Natural killer cell (primary cell): ENCODE measurements at regions not wholly inside any gene's neighbourhood (a gene's known extent, or its start where the extent isn't known, plus 50 kb on each side); places are given as distances from the start of the nearest gene placed in this dataset.

Experiments used
- ATAC-seq, 3 donors: fragments of 150-1000 bp in 2 of 3; fragments of 200-7000 bp in 1 of 3; cut with Tn5 transposase; 1 replicate in 1 of 3; 2 replicates in 2 of 3; pipeline ENCODE4 v1.10.0; 2021; ENCODE audit warnings: mild to moderate bottlenecking in 2 of 3, moderate library complexity in 2 of 3
- DNase-seq, 2 donors: peaks; one replicate each; pipeline versions ENCODE4 v3.0.0 to v3.0.0-alpha.2; 2013 to 2021; ENCODE audit warnings: mixed read lengths in 1 of 2
- H3K27ac ChIP-seq: one replicate; pipeline ENCODE4 v1.5.1; 2013; ENCODE audit warnings: mild to moderate bottlenecking, low read length
- H3K27me3 ChIP-seq: one replicate; pipeline ENCODE4 v1.6.1; 2013; ENCODE audit warnings: low read length; ENCODE audit not compliant: control insufficient read depth, insufficient read depth
- H3K36me3 ChIP-seq: one replicate; pipeline ENCODE4 v1.6.1; 2013; ENCODE audit warnings: low read length; ENCODE audit not compliant: control insufficient read depth, insufficient read depth
- H3K4me1 ChIP-seq: one replicate; pipeline ENCODE4 v1.6.1; 2013; ENCODE audit warnings: low read length; ENCODE audit not compliant: control insufficient read depth, insufficient read depth
- H3K4me3 ChIP-seq: one replicate; pipeline ENCODE4 v1.5.1; 2013; ENCODE audit warnings: low read length
- H3K9me3 ChIP-seq: one replicate; pipeline ENCODE4 v1.6.1; 2013; ENCODE audit warnings: low read length; ENCODE audit not compliant: control insufficient read depth, insufficient read depth
- H3K27ac Mint-ChIP-seq, 2 donors: one replicate each; pipeline ENCODE4 v1.8.0; 2022; ENCODE audit warnings: mild to moderate bottlenecking in 2 of 2, mixed read lengths in 2 of 2, moderate library complexity in 1 of 2
- H3K27me3 Mint-ChIP-seq, 2 donors: one replicate each; pipeline ENCODE4 v1.8.0; 2022; ENCODE audit warnings: low read depth in 2 of 2, mixed read lengths in 2 of 2
- H3K36me3 Mint-ChIP-seq: one replicate; pipeline ENCODE4 v1.8.0; 2022; ENCODE audit warnings: mixed read lengths
- H3K4me1 Mint-ChIP-seq, 2 donors: one replicate each; pipeline ENCODE4 v1.8.0; 2022; ENCODE audit warnings: mixed read lengths in 2 of 2
- H3K4me3 Mint-ChIP-seq: one replicate; pipeline ENCODE4 v1.8.0; 2022; ENCODE audit warnings: mild to moderate bottlenecking, moderate library complexity, mixed read lengths
- H3K9me3 Mint-ChIP-seq, 2 donors: one replicate each; pipeline ENCODE4 v1.8.0; 2022; ENCODE audit warnings: mixed read lengths in 2 of 2
- CTCF ChIP-seq: fragments of 200-600 bp; IDR thresholded peaks from one replicate; pipeline ENCODE4 v1.8.0; 2022; ENCODE audit warnings: antibody characterized with exemption
- WGBS: methylation state at CpG from one replicate; pipeline ENCODE4 v1.1.7; 2013; ENCODE audit warnings: missing lambda C conversion rate; ENCODE audit not compliant: insufficient coverage; 5-methylcytosine and 5-hydroxymethylcytosine counted together
- intact Hi-C: fragments of 100-400 bp; cut with micrococcal nuclease; formaldehyde crosslinking; loops from one replicate; pipeline ENCODE4 v1.14.2; 2022

GRCh38 chr3:177484926-177485325 is 287.6 kb upstream of the TBL1XR1 start:
- no peaks in the 10 kb centered on the region for H3K4me1 ChIP-seq
- peaks cover 15 to 17% of the 10 kb centered on the region in 2 donors for H3K4me1 Mint-ChIP-seq
- H3K27ac ChIP-seq = no peak overlapping the region
- intact Hi-C loops = no loop called here
- H3K9me3 Mint-ChIP-seq = no peaks in the 10 kb centered on the region
- no peak overlapping the region for H3K27ac Mint-ChIP-seq
- no peak overlapping the region for H3K4me3 Mint-ChIP-seq
- peaks cover 12% of the 10 kb centered on the region for H3K36me3 Mint-ChIP-seq
- TF ChIP-seq CTCF = no peak
- DNase-seq (no peak), ATAC-seq (no peak)
- 92% methylated on average over 2 of the region's 2 CpGs for whole genome bisulfite sequencing
- no peak overlapping the region for H3K4me3 ChIP-seq
- H3K27me3 Mint-ChIP-seq = no peaks in the 10 kb centered on the region
- no peaks in the 10 kb centered on the region for H3K27me3 ChIP-seq
- no peaks in the 10 kb centered on the region for H3K36me3 ChIP-seq
- no peaks in the 10 kb centered on the region for H3K9me3 ChIP-seq

- Histone ChIP-seq H3K9me3 (no peaks in the 10 kb centered on the region), H3K27me3 (no peaks in the 10 kb centered on the region), H3K4me1 (no peaks in the 10 kb centered on the region), H3K36me3 (no peaks in the 10 kb centered on the region), H3K4me3 (no peak overlapping the region), H3K27ac (no peak overlapping the region)
- no peak for TF ChIP-seq CTCF
- intact Hi-C loops = no loop called here
- H3K27ac Mint-ChIP-seq = no peak overlapping the region
- no peak overlapping the region for H3K4me3 Mint-ChIP-seq
- H3K9me3 Mint-ChIP-seq = no peaks in the 10 kb centered on the region
- DNase-seq = no peak
- H3K4me1 Mint-ChIP-seq = peaks cover 13 to 15% of the 10 kb centered on the region in 2 donors
- no peak for ATAC-seq
- peaks cover 12% of the 10 kb centered on the region for H3K36me3 Mint-ChIP-seq
- 95% methylated on average over 3 of the region's 3 CpGs for WGBS
- H3K27me3 Mint-ChIP-seq = no peaks in the 10 kb centered on the region
Observed at GRCh38 chr3:177487635-177488186, 290.4 kb upstream of the TBL1XR1 start.

DNA sequence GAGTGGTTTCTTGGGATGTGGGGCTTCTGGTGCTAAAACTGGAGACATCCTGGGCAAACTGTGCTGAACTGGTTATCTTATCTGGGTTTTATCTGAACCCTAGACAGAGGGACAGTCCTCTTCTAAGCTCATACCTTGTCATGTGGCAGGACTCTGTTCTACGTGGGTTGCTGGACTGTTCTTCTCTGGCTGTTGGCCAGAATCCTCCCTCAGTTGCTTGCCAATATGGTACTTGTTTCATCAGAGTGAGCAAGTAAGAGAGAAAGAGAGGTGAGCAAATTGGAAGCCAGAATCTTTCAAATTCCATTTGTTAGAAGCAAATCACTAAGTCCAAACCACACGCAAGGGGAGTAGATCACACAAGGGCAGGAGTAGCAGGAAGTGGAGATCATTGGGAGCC is 291.5 kb upstream of the TBL1XR1 start:
- Mint-ChIP-seq H3K36me3 (peaks cover 12% of the 10 kb centered on the region), H3K27ac (no peak overlapping the region), H3K27me3 (no peaks in the 10 kb centered on the region), H3K4me1 (peaks cover 13 to 15% of the 10 kb centered on the region in 2 donors), H3K4me3 (no peak overlapping the region), H3K9me3 (no peaks in the 10 kb centered on the region)
- intact Hi-C loops = no loop called here
- WGBS = 75% methylated on average over 2 of the region's 2 CpGs
- Histone ChIP-seq H3K9me3 (no peaks in the 10 kb centered on the region), H3K4me1 (no peaks in the 10 kb centered on the region), H3K36me3 (no peaks in the 10 kb centered on the region), H3K27me3 (no peaks in the 10 kb centered on the region), H3K4me3 (no peak overlapping the region), H3K27ac (no peak overlapping the region)
- DNase-seq (no peak), ATAC-seq (no peak)
- TF ChIP-seq CTCF = no peak

- no peaks in the 10 kb centered on the region for H3K9me3 ChIP-seq
- ATAC-seq (no peak), DNase-seq (no peak)
- Mint-ChIP-seq H3K36me3 (peaks cover 6% of the 10 kb centered on the region), H3K4me3 (no peak overlapping the region), H3K27ac (no peak overlapping the region), H3K9me3 (no peaks in the 10 kb centered on the region), H3K27me3 (no peaks in the 10 kb centered on the region), H3K4me1 (peaks cover 13 to 15% of the 10 kb centered on the region in 2 donors)
- no peaks in the 10 kb centered on the region for H3K27me3 ChIP-seq
- H3K36me3 ChIP-seq = no peaks in the 10 kb centered on the region
- intact Hi-C loops = no loop called here
- no peak overlapping the region for H3K27ac ChIP-seq
- no peaks in the 10 kb centered on the region for H3K4me1 ChIP-seq
- H3K4me3 ChIP-seq = no peak overlapping the region
- WGBS = 95% methylated on average over 3 of the region's 3 CpGs
- no peak for TF ChIP-seq CTCF
Observed at GRCh38 chr3:177490626-177491025, 293.3 kb upstream of the TBL1XR1 start.
